Caco-2 (cell line): ENCODE measurements at regions not wholly inside any gene's neighbourhood (a gene's known extent, or its start where the extent isn't known, plus 50 kb on each side); places are given as distances from the start of the nearest gene placed in this dataset.

Experiments used
- BruUV-seq: library from RNA; stranded (reverse); fragments of 400-500 nt; replicated peaks from 2 replicates; lab custom pipeline; 2021; lab: Mats Ljungman, UMichigan
- CTCF ChIA-PET: fragments of 300-600 bp; sonication (Branson Sonifier 250); formaldehyde crosslinking; loops from one replicate; lab custom pipeline; 2022; ENCODE audit warnings: antibody characterized with exemption; lab: Charles Lee
- POLR2A ChIA-PET: fragments of 300-600 bp; sonication (Branson Sonifier 250); formaldehyde crosslinking; loops from one replicate; lab custom pipeline; 2022; ENCODE audit warnings: antibody characterized with exemption; lab: Charles Lee
- DNase-seq, 2 experiments: peaks; one replicate each; pipeline versions ENCODE4 v3.0.0 to v3.0.0-alpha.2; 2020 to 2022
- H3K27me3 ChIP-seq: replicated peaks from 2 replicates; pipeline ENCODE4 v1.6.0; 2011; ENCODE audit warnings: low read length; ENCODE audit not compliant: control insufficient read depth, insufficient read depth
- H3K36me3 ChIP-seq: 2 replicates; pipeline ENCODE4 v1.5.1; 2011; ENCODE audit warnings: low read length; ENCODE audit not compliant: control insufficient read depth, insufficient read depth
- H3K4me1 ChIP-seq: fragments of 250-450 bp; sonication (Bioruptor Pico); 2 replicates; pipeline ENCODE4 v1.5.1; 2020; ENCODE audit warnings: mild to moderate bottlenecking
- H3K4me3 ChIP-seq: 2 replicates; pipeline ENCODE4 v1.5.1; 2011; ENCODE audit warnings: low read depth, mild to moderate bottlenecking, control low read depth, low read length
- H3K9me3 ChIP-seq: fragments of 250-450 bp; sonication (Bioruptor Pico); 2 replicates; pipeline ENCODE4 v1.5.1; 2020; ENCODE audit warnings: mild to moderate bottlenecking, moderate library complexity
- H3K27ac Mint-ChIP-seq: one replicate; pipeline ENCODE4 v1.8.0; 2022; ENCODE audit warnings: mixed read lengths; ENCODE audit not compliant: unreplicated experiment
- H3K27me3 Mint-ChIP-seq: one replicate; pipeline ENCODE4 v1.8.0; 2022; ENCODE audit warnings: mixed read lengths; ENCODE audit not compliant: insufficient read depth, unreplicated experiment
- H3K36me3 Mint-ChIP-seq: one replicate; pipeline ENCODE4 v1.8.0; 2022; ENCODE audit warnings: mild to moderate bottlenecking, mixed read lengths; ENCODE audit not compliant: insufficient read depth, unreplicated experiment
- H3K4me1 Mint-ChIP-seq: one replicate; pipeline ENCODE4 v1.8.0; 2022; ENCODE audit warnings: low read depth, mixed read lengths; ENCODE audit not compliant: unreplicated experiment
- H3K4me3 Mint-ChIP-seq: one replicate; pipeline ENCODE4 v1.8.0; 2022; ENCODE audit warnings: mild to moderate bottlenecking, moderate library complexity, mixed read lengths; ENCODE audit not compliant: unreplicated experiment
- H3K9me3 Mint-ChIP-seq: one replicate; pipeline ENCODE4 v1.8.0; 2022; ENCODE audit warnings: mixed read lengths; ENCODE audit not compliant: unreplicated experiment
- intact Hi-C: fragments of 100-400 bp; cut with micrococcal nuclease; formaldehyde crosslinking; loops from one replicate; pipeline ENCODE4 v1.10.0; 2022; ENCODE audit not compliant: unreplicated experiment
- TF ChIP-seq, protein P1 (sequence below), 2 experiments: fragments of 200-600 bp in 1 of 2; IDR thresholded peaks; 1 replicate in 1 of 2; 2 replicates in 1 of 2; pipeline versions ENCODE4 v1.5.1 to v1.8.0; 2011 to 2022; ENCODE audit warnings: antibody characterized with exemption in 1 of 2, control low read depth in 1 of 2, inconsistent platforms in 1 of 2, low read depth in 1 of 2, low read length in 1 of 2, mild to moderate bottlenecking in 1 of 2, moderate library complexity in 1 of 2; ENCODE audit not compliant: insufficient read depth in 1 of 2, severe bottlenecking in 1 of 2, unreplicated experiment in 1 of 2

- POLR2A ChIA-PET = no interaction called here
Measured at GRCh38 chr2:239666855-239667376, 266.1 kb upstream of the HDAC4 start.

GRCh38 chr2:239666053-239666854 lies 265.4 kb upstream of the HDAC4 start:
- H3K27me3 ChIP-seq = no peaks in the 10 kb centered on the region; the same call in 1 of the 2 replicates
- Mint-ChIP-seq H3K9me3 (no peaks in the 10 kb centered on the region), H3K4me1 (no peaks in the 10 kb centered on the region), H3K36me3 (no peaks in the 10 kb centered on the region), H3K4me3 (no peak overlapping the region), H3K27ac (no peak overlapping the region), H3K27me3 (peaks cover 14% of the 10 kb centered on the region)
- TF ChIP-seq, protein P1, sequence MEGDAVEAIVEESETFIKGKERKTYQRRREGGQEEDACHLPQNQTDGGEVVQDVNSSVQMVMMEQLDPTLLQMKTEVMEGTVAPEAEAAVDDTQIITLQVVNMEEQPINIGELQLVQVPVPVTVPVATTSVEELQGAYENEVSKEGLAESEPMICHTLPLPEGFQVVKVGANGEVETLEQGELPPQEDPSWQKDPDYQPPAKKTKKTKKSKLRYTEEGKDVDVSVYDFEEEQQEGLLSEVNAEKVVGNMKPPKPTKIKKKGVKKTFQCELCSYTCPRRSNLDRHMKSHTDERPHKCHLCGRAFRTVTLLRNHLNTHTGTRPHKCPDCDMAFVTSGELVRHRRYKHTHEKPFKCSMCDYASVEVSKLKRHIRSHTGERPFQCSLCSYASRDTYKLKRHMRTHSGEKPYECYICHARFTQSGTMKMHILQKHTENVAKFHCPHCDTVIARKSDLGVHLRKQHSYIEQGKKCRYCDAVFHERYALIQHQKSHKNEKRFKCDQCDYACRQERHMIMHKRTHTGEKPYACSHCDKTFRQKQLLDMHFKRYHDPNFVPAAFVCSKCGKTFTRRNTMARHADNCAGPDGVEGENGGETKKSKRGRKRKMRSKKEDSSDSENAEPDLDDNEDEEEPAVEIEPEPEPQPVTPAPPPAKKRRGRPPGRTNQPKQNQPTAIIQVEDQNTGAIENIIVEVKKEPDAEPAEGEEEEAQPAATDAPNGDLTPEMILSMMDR (IDR thresholded peaks at IDR 0.05; ENCODE audit: insufficient read depth in 1 of 2, low read depth in 1 of 2, low read length in 1 of 2, severe bottlenecking in 1 of 2, unreplicated experiment in 1 of 2) = no peak
- intact Hi-C loops = no loop called here
- POLR2A ChIA-PET = no interaction called here
- no peak for DNase-seq
- H3K4me3 ChIP-seq = no peak overlapping the region
- BruUV-seq = no TSS peak
- no peaks in the 10 kb centered on the region for H3K4me1 ChIP-seq
- H3K36me3 ChIP-seq = no peaks in the 10 kb centered on the region
- CTCF ChIA-PET = no interaction called here
- no peaks in the 10 kb centered on the region for H3K9me3 ChIP-seq

More at GRCh38 chr2:239666855-239667376, 266.1 kb upstream of the HDAC4 start:
- Histone ChIP-seq H3K36me3 (no peaks in the 10 kb centered on the region), H3K27me3 (no peaks in the 10 kb centered on the region; the same call in 1 of the 2 replicates), H3K4me3 (no peak overlapping the region), H3K9me3 (no peaks in the 10 kb centered on the region), H3K4me1 (no peaks in the 10 kb centered on the region)
- H3K36me3 Mint-ChIP-seq = no peaks in the 10 kb centered on the region
- CTCF ChIA-PET = no interaction called here
- H3K27me3 Mint-ChIP-seq = peaks cover 9% of the 10 kb centered on the region
- no peak overlapping the region for H3K4me3 Mint-ChIP-seq
- intact Hi-C loops = no loop called here
- no peaks in the 10 kb centered on the region for H3K4me1 Mint-ChIP-seq
- BruUV-seq = no TSS peak
- no peak for DNase-seq
- TF ChIP-seq, protein P1 (IDR thresholded peaks at IDR 0.05; ENCODE audit: insufficient read depth in 1 of 2, low read depth in 1 of 2, low read length in 1 of 2, severe bottlenecking in 1 of 2, unreplicated experiment in 1 of 2) = no peak
- H3K27ac Mint-ChIP-seq = no peak overlapping the region
- no peaks in the 10 kb centered on the region for H3K9me3 Mint-ChIP-seq

- H3K9me3 ChIP-seq = no peaks in the 10 kb centered on the region
- intact Hi-C loops = no loop called here
- ChIA-PET CTCF (no interaction called here), POLR2A (no interaction called here)
- no peaks in the 10 kb centered on the region for H3K4me1 Mint-ChIP-seq
- no peak for DNase-seq
- H3K36me3 Mint-ChIP-seq = no peaks in the 10 kb centered on the region
- H3K4me3 Mint-ChIP-seq = no peak overlapping the region
- peaks cover 15% of the 10 kb centered on the region for H3K27me3 Mint-ChIP-seq
- no peak overlapping the region for H3K4me3 ChIP-seq
- no peak overlapping the region for H3K27ac Mint-ChIP-seq
- no peaks in the 10 kb centered on the region for H3K9me3 Mint-ChIP-seq
- no peaks in the 10 kb centered on the region; the same call in 1 of the 2 replicates for H3K27me3 ChIP-seq
- BruUV-seq = no TSS peak
- TF ChIP-seq, protein P1 (IDR thresholded peaks at IDR 0.05; ENCODE audit: insufficient read depth in 1 of 2, low read depth in 1 of 2, low read length in 1 of 2, severe bottlenecking in 1 of 2, unreplicated experiment in 1 of 2) = no peak
- H3K36me3 ChIP-seq = no peaks in the 10 kb centered on the region
- no peaks in the 10 kb centered on the region for H3K4me1 ChIP-seq
Measured at GRCh38 chr2:239664216-239664810, 263.5 kb upstream of the HDAC4 start.
